HG02759 (cell line): ENCODE measurements at regions not wholly inside any gene's neighbourhood (a gene's known extent, or its start where the extent isn't known, plus 50 kb on each side); places are given as distances from the start of the nearest gene placed in this dataset.

Experiments
- ATAC-seq: cut with Tn5 transposase; IDR thresholded peaks from one replicate; pipeline ENCODE4 v1.9.1; 2021; ENCODE audit warnings: mild to moderate bottlenecking, moderate library complexity; ENCODE audit not compliant: unreplicated experiment

DNA sequence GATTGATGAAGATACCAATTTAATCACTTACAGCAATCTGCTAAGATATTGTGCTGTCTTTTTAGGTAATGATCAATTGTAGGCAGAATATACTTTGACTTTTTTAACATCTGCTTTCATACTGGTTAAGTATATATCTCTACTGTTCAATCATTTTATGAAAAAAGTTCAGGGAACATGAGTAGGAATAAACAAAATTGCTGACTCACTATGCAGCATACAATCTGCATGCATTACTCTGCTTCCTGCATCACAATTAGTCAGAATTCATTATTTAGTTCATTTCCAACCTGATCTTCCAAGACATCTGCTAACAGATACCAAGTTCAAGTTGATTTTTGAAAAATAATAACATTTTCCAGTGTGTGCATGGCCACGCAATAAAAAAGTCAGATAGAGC lies 1430.4 kb upstream of the LRRTM1 start:
- ATAC-seq: no peak

DNA sequence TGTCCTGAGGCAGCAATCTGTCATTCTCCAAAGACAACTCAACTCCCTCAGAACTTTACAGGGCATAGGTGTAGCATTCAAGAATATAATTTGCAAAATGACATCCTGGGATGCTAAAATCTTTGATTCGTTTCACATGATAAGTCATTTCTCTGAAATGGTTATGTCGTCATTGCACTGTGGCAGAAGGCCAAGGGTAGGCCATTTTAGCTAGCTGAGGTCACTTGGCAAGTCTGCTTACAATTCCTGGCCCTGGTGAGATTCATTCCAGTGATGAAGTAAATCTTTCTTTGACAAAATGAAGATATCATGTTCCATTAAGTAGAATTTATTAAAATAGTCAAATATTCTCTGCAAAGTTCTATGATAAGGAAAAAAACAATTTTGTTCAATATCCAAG lies 1410.3 kb upstream of the LRRTM1 start:
- ATAC-seq: no peak

GRCh38 chr2:81706856-81707255 lies 1402.3 kb upstream of the LRRTM1 start:
- no peak for ATAC-seq

DNA sequence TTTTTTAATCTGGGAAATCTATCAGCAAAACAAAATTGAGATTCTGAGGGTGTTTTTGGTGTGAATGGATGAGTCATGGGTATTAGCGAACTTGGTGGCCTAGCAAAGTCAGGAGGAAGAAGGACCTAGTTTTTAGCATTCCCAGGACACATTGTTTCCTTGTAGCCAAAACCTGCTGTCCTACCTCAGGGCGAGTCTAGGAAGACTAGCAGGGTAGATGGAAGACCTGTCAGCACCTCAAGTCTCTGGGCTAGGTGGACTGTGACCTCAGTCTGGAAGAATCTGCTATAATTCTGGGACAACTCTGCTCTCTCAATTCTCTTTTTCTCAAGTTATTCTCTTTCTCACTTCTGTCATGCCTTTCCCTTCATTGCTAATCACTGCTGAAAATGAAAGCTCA lies 1399.3 kb upstream of the LRRTM1 start:
- no peak for ATAC-seq

DNA sequence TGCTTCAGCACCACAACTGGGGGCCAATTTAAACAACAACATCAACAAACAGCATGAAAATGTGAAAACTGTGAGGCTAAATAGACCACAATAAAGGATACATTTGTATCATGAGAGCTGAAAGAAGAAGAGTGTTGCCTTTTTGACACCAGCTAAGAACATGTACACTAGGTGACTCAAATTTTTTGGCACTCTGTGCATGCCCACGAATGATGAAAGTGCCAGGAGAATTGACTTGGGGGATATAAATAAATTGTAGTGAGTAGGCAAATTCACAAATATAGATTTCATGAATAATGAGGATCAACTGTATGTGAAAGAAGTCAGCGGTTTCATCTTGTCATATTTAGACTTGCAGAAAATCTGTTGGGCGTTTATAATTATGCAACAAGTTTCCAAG lies 1388.0 kb upstream of the LRRTM1 start:
- ATAC-seq: no peak

- no peak for ATAC-seq
These were observed 1371.1 kb upstream of the LRRTM1 start for GRCh38 chr2:81675641-81676040.

- no peak for ATAC-seq
These were observed 1368.4 kb upstream of the LRRTM1 start for GRCh38 chr2:81672923-81673322.

- no peak for ATAC-seq
These were observed 1368.0 kb upstream of the LRRTM1 start for GRCh38 chr2:81672516-81672915.

GRCh38 chr2:81670885-81671284 lies 1366.3 kb upstream of the LRRTM1 start:
- ATAC-seq: no peak

DNA sequence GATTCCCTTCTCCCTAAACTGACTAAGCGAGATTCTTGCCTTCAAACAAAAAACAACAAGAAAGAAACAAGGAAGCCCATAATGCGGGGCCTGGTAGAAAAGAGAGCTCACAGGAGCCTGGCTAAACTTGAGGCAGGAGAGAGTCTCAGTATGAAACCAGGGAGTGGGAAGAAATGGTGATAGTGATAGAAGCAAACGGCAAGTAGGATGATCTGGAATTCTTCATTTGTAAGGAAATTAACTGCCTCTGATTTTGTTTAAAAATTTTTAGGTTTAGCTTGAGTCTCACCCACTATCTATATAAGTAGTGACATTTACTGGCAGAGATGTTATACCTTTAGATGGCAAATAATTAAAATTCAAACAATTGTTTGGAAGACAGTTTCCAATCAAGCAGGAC lies 1356.5 kb upstream of the LRRTM1 start:
- no peak for ATAC-seq

- no peak for ATAC-seq
These were observed 1353.7 kb upstream of the LRRTM1 start for GRCh38 chr2:81658227-81658626.

GRCh38 chr2:81650048-81650971 lies 1345.8 kb upstream of the LRRTM1 start:
- ATAC-seq: no peak

GRCh38 chr2:81648806-81649205 lies 1344.3 kb upstream of the LRRTM1 start:
- ATAC-seq: no peak

DNA sequence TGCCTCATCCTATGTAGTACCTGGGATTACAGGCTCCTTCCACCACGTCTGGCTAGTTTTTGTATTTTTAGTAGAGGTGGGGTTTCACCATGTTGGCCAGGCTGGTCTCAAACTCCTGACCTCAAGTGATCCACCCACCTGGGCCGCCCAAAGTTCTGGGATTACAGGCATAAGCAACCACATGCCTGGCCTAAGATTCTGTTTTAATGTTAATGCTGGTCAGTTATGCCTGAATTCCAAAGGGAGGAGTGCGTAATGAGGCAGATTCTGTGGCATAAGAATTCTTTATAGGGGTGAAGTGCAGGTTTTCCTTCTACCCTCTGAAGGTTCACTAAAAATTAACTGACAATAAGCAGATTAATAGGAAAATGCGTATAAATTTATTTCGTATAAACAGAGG lies 1343.8 kb upstream of the LRRTM1 start:
- no peak for ATAC-seq

DNA sequence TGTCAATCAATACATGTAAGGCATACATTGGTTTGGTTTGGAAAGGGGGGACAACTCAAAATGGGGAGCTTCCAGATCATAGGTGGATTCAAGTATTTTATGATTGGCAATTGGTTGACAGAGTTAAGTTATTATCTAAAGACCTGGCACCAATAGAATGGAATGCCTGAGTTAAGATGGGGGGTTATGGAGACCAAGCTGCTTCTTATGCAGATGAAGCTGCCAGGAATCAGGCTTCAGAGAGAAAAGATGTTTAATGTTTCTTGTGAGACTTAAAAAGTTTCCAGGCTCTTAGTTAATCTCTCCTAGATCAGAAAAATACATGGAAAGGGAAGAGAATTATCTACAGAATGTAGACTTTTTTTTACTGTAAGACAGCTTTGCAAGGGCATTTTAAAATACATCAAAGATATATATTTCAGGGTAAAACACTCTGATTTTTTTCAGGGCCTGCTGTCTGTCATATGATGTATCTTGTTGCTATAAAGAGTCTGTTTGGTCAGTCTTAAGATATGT lies 1343.2 kb upstream of the LRRTM1 start:
- ATAC-seq: no peak

DNA sequence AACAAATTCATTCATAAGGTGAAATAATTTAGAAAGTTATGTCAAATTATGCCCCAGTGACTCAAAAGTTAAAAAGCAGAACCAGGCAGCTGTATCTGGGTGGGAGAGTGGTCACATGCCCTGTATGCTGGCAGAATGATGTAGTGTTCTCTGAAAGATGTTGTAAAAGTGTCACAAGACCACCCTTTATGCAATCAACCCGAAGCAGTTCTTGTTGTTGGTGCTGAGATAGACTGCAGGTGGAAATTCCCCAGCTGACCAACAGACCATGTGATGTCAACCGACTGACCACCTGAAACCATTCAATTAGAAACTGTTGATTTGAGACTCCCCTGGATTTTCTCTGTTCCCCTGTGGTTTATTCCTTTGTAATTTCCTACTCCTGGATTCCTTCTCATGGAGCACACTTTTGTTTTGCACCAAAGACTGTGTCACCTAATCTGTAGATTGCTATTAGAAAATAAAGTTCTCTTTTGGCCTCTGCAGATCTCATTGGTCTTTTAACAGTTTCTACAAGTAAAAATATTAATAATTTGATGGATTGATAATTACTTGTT lies 1341.3 kb upstream of the LRRTM1 start:
- peak; percentile 74 for ATAC-seq

DNA sequence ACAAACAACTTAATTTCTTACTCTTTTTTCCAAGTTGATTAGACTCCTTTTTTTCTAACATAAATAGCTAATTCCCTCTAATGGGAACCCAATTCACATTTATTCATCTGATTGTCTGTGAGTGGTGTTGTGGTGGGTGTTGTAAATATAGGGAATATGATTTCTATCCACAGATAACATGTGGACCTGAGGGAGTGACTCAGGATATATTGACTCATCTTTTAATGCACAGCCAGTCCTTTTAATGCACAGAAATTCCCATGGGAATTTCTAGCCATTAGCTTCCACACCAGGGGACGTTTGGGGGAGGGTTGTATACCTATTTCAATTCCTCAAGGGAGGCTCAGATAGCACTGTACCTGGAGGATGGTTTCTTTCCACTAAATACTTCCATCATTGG lies 1339.6 kb upstream of the LRRTM1 start:
- ATAC-seq: no peak

DNA sequence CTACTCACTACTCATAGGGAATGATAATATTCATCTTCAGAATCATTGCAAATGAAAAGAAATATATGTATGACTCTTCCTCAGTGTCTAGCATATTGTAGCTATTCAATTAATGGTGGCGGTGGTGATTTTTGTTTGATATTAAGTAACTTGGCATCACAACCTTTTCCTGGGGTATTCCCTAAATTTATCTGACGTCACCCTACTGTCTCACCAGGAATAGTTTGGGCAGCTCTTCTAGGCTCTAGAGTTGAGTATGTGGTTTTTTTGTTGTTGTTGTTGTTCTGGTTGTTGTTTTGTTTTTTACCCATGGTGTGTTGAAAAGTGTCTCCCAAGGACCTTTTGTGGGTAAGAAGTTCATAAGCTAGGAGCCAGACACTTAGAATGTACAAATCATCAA lies 1320.3 kb upstream of the LRRTM1 start:
- ATAC-seq: no peak

DNA sequence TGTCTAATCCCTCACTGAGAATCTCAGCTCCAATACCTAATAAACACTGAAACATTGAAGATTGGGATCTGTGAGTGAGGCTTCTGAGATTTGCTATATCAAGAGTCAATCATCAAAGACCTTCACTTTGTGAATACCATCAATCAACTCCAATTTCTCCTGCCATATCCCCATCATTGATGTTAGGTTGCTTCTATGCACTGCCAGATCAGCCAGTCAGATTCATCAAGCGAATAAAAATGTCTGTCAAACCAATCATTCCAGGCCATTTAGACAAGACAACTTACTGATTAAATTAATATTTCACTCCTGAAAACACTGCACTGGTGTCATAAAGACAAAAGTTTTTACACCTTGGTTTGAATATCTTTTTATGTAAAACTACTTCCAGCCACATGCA lies 1295.5 kb upstream of the LRRTM1 start:
- ATAC-seq: no peak

DNA sequence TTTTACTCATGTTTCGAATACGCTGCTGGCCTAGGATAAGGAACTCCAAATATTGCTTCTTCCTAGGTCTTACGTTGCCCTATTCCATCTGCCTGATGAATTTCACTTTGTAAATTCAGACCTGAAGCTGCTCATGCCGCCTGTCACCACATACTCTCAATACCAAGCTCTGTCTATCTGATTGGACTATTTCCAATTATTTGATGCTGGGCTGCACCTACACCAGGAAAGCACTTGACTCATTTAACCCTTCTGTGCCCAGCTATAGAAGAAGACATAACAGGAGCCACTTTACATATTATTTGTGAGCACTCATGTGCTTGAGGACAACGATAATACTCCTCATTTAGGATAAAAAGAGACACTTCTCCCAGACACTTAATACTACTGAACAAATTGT lies 1293.9 kb upstream of the LRRTM1 start:
- ATAC-seq: no peak

GRCh38 chr2:81589406-81589805 lies 1284.9 kb upstream of the LRRTM1 start:
- no peak for ATAC-seq

DNA sequence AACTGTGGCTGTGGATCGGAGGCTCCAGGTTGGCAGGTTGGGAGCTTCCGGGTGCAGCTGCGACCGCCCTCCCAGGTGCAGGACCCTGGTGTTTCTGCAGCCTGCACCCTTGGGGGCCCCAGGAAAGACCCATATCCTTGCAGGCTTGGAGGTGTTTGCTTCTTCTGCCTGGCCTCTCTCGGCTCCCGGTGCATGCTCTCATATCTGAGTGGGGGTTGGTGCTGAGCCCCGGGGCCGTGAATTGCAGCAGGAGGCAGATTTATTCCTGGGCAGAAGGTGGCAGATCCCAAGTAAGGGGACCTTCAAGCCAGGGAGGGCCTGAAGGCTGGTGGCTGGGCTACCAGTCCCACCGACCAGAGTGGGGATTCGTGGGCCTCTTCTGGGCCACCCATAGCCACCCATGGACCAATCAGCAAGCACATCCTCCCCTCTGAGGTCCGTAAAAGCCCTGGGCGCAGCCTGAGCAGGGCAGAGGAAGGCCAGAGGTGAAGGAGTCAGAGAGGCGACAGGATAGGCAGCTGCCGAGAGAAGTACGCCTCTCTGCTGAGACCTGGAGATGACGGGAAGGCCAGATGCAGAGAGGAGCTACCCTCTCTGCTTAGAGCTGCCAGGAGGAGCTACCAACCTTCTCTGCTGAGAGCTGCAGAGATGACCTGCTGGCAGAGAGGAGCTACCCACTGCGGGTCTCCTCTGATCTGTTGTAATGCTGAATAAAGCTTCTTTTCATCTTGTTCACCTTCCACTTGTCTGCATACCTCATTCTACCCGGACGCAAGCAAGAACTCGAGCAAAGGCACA lies 1279.0 kb upstream of the LRRTM1 start:
- no peak for ATAC-seq
